Naive thymus-derived CD4-positive, alpha-beta T cell (primary cell): ENCODE measurements at regions not wholly inside any gene's neighbourhood (a gene's known extent, or its start where the extent isn't known, plus 50 kb on each side); places are given as distances from the start of the nearest gene placed in this dataset.

Experiments used
- ATAC-seq: fragments of 150-1000 bp; cut with Tn5 transposase; 2 replicates; pipeline ENCODE4 v1.10.0; 2021; ENCODE audit warnings: mild to moderate bottlenecking, moderate library complexity
- CTCF ChIA-PET: fragments of 350-600 bp; sonication (Branson Sonifier 250); formaldehyde crosslinking; loops from one replicate; lab custom pipeline; 2021; ENCODE audit warnings: antibody characterized with exemption; lab: Charles Lee
- POLR2A ChIA-PET: fragments of 350-600 bp; sonication (Branson Sonifier 250); formaldehyde crosslinking; loops from one replicate; lab custom pipeline; 2021; ENCODE audit warnings: antibody characterized with exemption, inconsistent platforms; lab: Charles Lee
- DNase-seq, 9 donors: peaks; one replicate each; pipeline versions ENCODE4 v3.0.0 to v3.0.0-alpha.2; 2020 to 2022; ENCODE audit warnings: mixed read lengths in 1 of 9
- H3K27ac ChIP-seq: one replicate; pipeline ENCODE4 v1.7.0; 2013; ENCODE audit warnings: mild to moderate bottlenecking, low read depth, low read length, moderate library complexity
- H3K27me3 ChIP-seq, 2 donors: one replicate each; pipeline ENCODE4 v1.7.0; 2013; ENCODE audit warnings: low read length in 2 of 2, mild to moderate bottlenecking in 2 of 2, moderate library complexity in 2 of 2; ENCODE audit not compliant: control insufficient read depth in 2 of 2, insufficient read depth in 2 of 2
- H3K36me3 ChIP-seq, 3 experiments: 1 replicate in 2 of 3; 2 replicates in 1 of 3; pipeline ENCODE4 v1.7.0; 2013; ENCODE audit warnings: low read length in 3 of 3, mild to moderate bottlenecking in 3 of 3, moderate library complexity in 1 of 3; ENCODE audit not compliant: insufficient read depth in 3 of 3, control insufficient read depth in 2 of 3
- H3K4me1 ChIP-seq, 2 donors: one replicate each; pipeline ENCODE4 v1.7.0; 2013; ENCODE audit warnings: low read length in 2 of 2, mild to moderate bottlenecking in 2 of 2, moderate library complexity in 1 of 2; ENCODE audit not compliant: control insufficient read depth in 2 of 2, insufficient read depth in 2 of 2
- H3K4me3 ChIP-seq: 2 replicates; pipeline ENCODE4 v1.7.0; 2013; ENCODE audit warnings: mild to moderate bottlenecking, low read length
- H3K9me3 ChIP-seq, 3 experiments: 1 replicate in 2 of 3; 2 replicates in 1 of 3; pipeline ENCODE4 v1.7.0; 2013; ENCODE audit warnings: low read length in 3 of 3; ENCODE audit not compliant: control insufficient read depth in 2 of 3
- H3K27ac Mint-ChIP-seq, 9 donors: one replicate each; pipeline ENCODE4 v1.8.0; 2020 to 2022; ENCODE audit warnings: mixed read lengths in 9 of 9, mild to moderate bottlenecking in 8 of 9, moderate library complexity in 5 of 9, inconsistent platforms in 2 of 9
- H3K27me3 Mint-ChIP-seq, 5 donors: one replicate each; pipeline ENCODE4 v1.8.0; 2021 to 2022; ENCODE audit warnings: mixed read lengths in 5 of 5, mild to moderate bottlenecking in 1 of 5
- H3K36me3 Mint-ChIP-seq, 5 donors: one replicate each; pipeline ENCODE4 v1.8.0; 2020 to 2022; ENCODE audit warnings: mixed read lengths in 5 of 5, mild to moderate bottlenecking in 3 of 5, inconsistent platforms in 1 of 5
- H3K4me1 Mint-ChIP-seq, 7 donors: one replicate each; pipeline ENCODE4 v1.8.0; 2020 to 2022; ENCODE audit warnings: mixed read lengths in 7 of 7, mild to moderate bottlenecking in 3 of 7, inconsistent platforms in 1 of 7
- H3K4me3 Mint-ChIP-seq, 10 donors: one replicate each; pipeline ENCODE4 v1.8.0; 2020 to 2022; ENCODE audit warnings: mild to moderate bottlenecking in 10 of 10, mixed read lengths in 10 of 10, moderate library complexity in 6 of 10, inconsistent platforms in 2 of 10
- H3K9me3 Mint-ChIP-seq, 11 donors: one replicate each; pipeline ENCODE4 v1.8.0; 2020 to 2022; ENCODE audit warnings: mixed read lengths in 11 of 11, mild to moderate bottlenecking in 4 of 11, inconsistent platforms in 1 of 11, moderate library complexity in 1 of 11
- intact Hi-C, 2 donors: fragments of 100-400 bp; cut with micrococcal nuclease; formaldehyde crosslinking; loops; one replicate each; pipeline ENCODE4 v1.15.1; 2023

- intact Hi-C loops, result no loop called here
- H3K27ac ChIP-seq, result no peak overlapping the region
- no peaks in the 10 kb centered on the region for H3K9me3 ChIP-seq
- H3K9me3 Mint-ChIP-seq, result peaks cover 0 to 18% (median 4%) of the 10 kb centered on the region in 11 donors
- no peaks in the 10 kb centered on the region for H3K4me1 Mint-ChIP-seq
- H3K4me1 ChIP-seq, result no peaks in the 10 kb centered on the region
- H3K27me3 ChIP-seq, result no peaks in the 10 kb centered on the region
- CTCF ChIA-PET, result no interaction called here
- ATAC-seq (no peak), DNase-seq (no peak)
- H3K27me3 Mint-ChIP-seq, result no peaks in the 10 kb centered on the region
- POLR2A ChIA-PET, result no interaction called here
- H3K4me3 ChIP-seq, result no peak overlapping the region
- H3K4me3 Mint-ChIP-seq, result no peak overlapping the region
- H3K36me3 ChIP-seq, result no peaks in the 10 kb centered on the region
- H3K27ac Mint-ChIP-seq, result no peak overlapping the region
- no peaks in the 10 kb centered on the region for H3K36me3 Mint-ChIP-seq
Measured at GRCh38 chr5:27938989-27939388, 900.6 kb upstream of the CDH9 start.

- peaks cover 0 to 20% (median 4%) of the 10 kb centered on the region in 11 donors for H3K9me3 Mint-ChIP-seq
Measured at GRCh38 chr5:27928060-27928459, 889.7 kb upstream of the CDH9 start.

GRCh38 chr5:27911216-27911615 is 872.8 kb upstream of the CDH9 start:
- intact Hi-C loops, result no loop called here
- no peak overlapping the region for H3K27ac Mint-ChIP-seq
- H3K4me1 Mint-ChIP-seq, result no peaks in the 10 kb centered on the region
- no peaks in the 10 kb centered on the region for H3K36me3 Mint-ChIP-seq
- ATAC-seq (no peak), DNase-seq (no peak)
- no peak overlapping the region for H3K27ac ChIP-seq
- H3K9me3 Mint-ChIP-seq, result peaks cover 6 to 23% (median 12%) of the 10 kb centered on the region in 11 donors
- CTCF ChIA-PET, result no interaction called here
- no peaks in the 10 kb centered on the region for H3K36me3 ChIP-seq
- H3K27me3 Mint-ChIP-seq, result no peaks in the 10 kb centered on the region
- no peak overlapping the region for H3K4me3 Mint-ChIP-seq
- H3K27me3 ChIP-seq, result no peaks in the 10 kb centered on the region
- no peaks in the 10 kb centered on the region for H3K9me3 ChIP-seq
- H3K4me3 ChIP-seq, result no peak overlapping the region
- POLR2A ChIA-PET, result no interaction called here
- no peaks in the 10 kb centered on the region for H3K4me1 ChIP-seq

More at GRCh38 chr5:27928060-27928459, 889.7 kb upstream of the CDH9 start:
- ChIA-PET POLR2A (no interaction called here), CTCF (no interaction called here)
- intact Hi-C loops, result no loop called here
- no peaks in the 10 kb centered on the region for H3K9me3 ChIP-seq
- H3K4me3 ChIP-seq, result no peak overlapping the region
- no peak overlapping the region for H3K27ac Mint-ChIP-seq
- no peak overlapping the region for H3K4me3 Mint-ChIP-seq
- H3K4me1 Mint-ChIP-seq, result no peaks in the 10 kb centered on the region
- H3K36me3 ChIP-seq, result no peaks in the 10 kb centered on the region
- ATAC-seq, result no peak
- H3K27ac ChIP-seq, result no peak overlapping the region
- H3K27me3 ChIP-seq, result no peaks in the 10 kb centered on the region
- no peaks in the 10 kb centered on the region for H3K27me3 Mint-ChIP-seq
- H3K4me1 ChIP-seq, result no peaks in the 10 kb centered on the region
- no peaks in the 10 kb centered on the region for H3K36me3 Mint-ChIP-seq
- DNase-seq, result no peak

GRCh38 chr5:27908341-27908740 is 870.0 kb upstream of the CDH9 start:
- Mint-ChIP-seq H3K27ac (no peak overlapping the region), H3K4me1 (no peaks in the 10 kb centered on the region), H3K27me3 (no peaks in the 10 kb centered on the region), H3K4me3 (no peak overlapping the region), H3K36me3 (no peaks in the 10 kb centered on the region), H3K9me3 (peaks cover 7 to 35% (median 16%) of the 10 kb centered on the region in 11 donors)
- intact Hi-C loops, result no loop called here
- no peaks in the 10 kb centered on the region for H3K36me3 ChIP-seq
- no peak overlapping the region for H3K27ac ChIP-seq
- CTCF ChIA-PET, result no interaction called here
- no peak overlapping the region for H3K4me3 ChIP-seq
- POLR2A ChIA-PET, result no interaction called here
- DNase-seq (no peak), ATAC-seq (no peak)
- no peaks in the 10 kb centered on the region for H3K4me1 ChIP-seq
- H3K27me3 ChIP-seq, result no peaks in the 10 kb centered on the region
- H3K9me3 ChIP-seq, result no peaks in the 10 kb centered on the region

- no peak for DNase-seq
- Histone ChIP-seq H3K4me1 (no peaks in the 10 kb centered on the region), H3K36me3 (no peaks in the 10 kb centered on the region), H3K27ac (no peak overlapping the region), H3K4me3 (no peak overlapping the region), H3K9me3 (no peaks in the 10 kb centered on the region), H3K27me3 (no peaks in the 10 kb centered on the region)
- POLR2A ChIA-PET, result no interaction called here
- intact Hi-C loops, result no loop called here
- Mint-ChIP-seq H3K4me1 (no peaks in the 10 kb centered on the region), H3K27me3 (no peaks in the 10 kb centered on the region), H3K9me3 (peaks cover 7 to 36% (median 16%) of the 10 kb centered on the region in 11 donors), H3K27ac (no peak overlapping the region), H3K36me3 (no peaks in the 10 kb centered on the region), H3K4me3 (no peak overlapping the region)
- CTCF ChIA-PET, result no interaction called here
- ATAC-seq, result no peak
Measured at GRCh38 chr5:27906931-27907601, 868.7 kb upstream of the CDH9 start.

GRCh38 chr5:27906481-27906880 is 868.1 kb upstream of the CDH9 start:
- intact Hi-C loops, result no loop called here
- no peak overlapping the region for H3K27ac ChIP-seq
- H3K27me3 ChIP-seq, result no peaks in the 10 kb centered on the region
- DNase-seq (no peak), ATAC-seq (no peak)
- H3K4me1 ChIP-seq, result no peaks in the 10 kb centered on the region
- H3K36me3 ChIP-seq, result no peaks in the 10 kb centered on the region
- no peaks in the 10 kb centered on the region for H3K9me3 ChIP-seq
- no peak overlapping the region for H3K4me3 Mint-ChIP-seq
- no peak overlapping the region for H3K4me3 ChIP-seq
- no peaks in the 10 kb centered on the region for H3K36me3 Mint-ChIP-seq
- no peaks in the 10 kb centered on the region for H3K27me3 Mint-ChIP-seq
- ChIA-PET POLR2A (no interaction called here), CTCF (no interaction called here)
- H3K9me3 Mint-ChIP-seq, result peaks cover 7 to 39% (median 19%) of the 10 kb centered on the region in 11 donors
- no peaks in the 10 kb centered on the region for H3K4me1 Mint-ChIP-seq
- H3K27ac Mint-ChIP-seq, result no peak overlapping the region

GRCh38 chr5:27900761-27901160 is 862.4 kb upstream of the CDH9 start:
- H3K9me3 Mint-ChIP-seq, result peaks cover 4 to 42% (median 21%) of the 10 kb centered on the region in 11 donors
- H3K9me3 ChIP-seq, result peaks cover 0 to 5% (median 0%) of the 10 kb centered on the region in 3 experiments
- H3K4me3 ChIP-seq, result no peak overlapping the region
- H3K4me1 Mint-ChIP-seq, result no peaks in the 10 kb centered on the region
- no peak overlapping the region for H3K27ac Mint-ChIP-seq
- H3K4me1 ChIP-seq, result no peaks in the 10 kb centered on the region
- ChIA-PET POLR2A (no interaction called here), CTCF (no interaction called here)
- ATAC-seq, result no peak
- no peaks in the 10 kb centered on the region for H3K27me3 Mint-ChIP-seq
- no peak for DNase-seq
- intact Hi-C loops, result no loop called here
- H3K4me3 Mint-ChIP-seq, result no peak overlapping the region
- H3K27ac ChIP-seq, result no peak overlapping the region
- H3K36me3 Mint-ChIP-seq, result no peaks in the 10 kb centered on the region
- no peaks in the 10 kb centered on the region for H3K36me3 ChIP-seq
- no peaks in the 10 kb centered on the region for H3K27me3 ChIP-seq
